Progenitor cell of endocrine pancreas (in vitro differentiated cells): ENCODE measurements at regions not wholly inside any gene's neighbourhood (a gene's known extent, or its start where the extent isn't known, plus 50 kb on each side); places are given as distances from the start of the nearest gene placed in this dataset.

Experiments
- DNase-seq: peaks from one replicate; pipeline ENCODE4 v3.0.0; 2021; ENCODE audit warnings: low spot score; ENCODE audit not compliant: unreplicated experiment
- H3K27ac Mint-ChIP-seq: 2 replicates; pipeline ENCODE4 v1.8.0; 2021; ENCODE audit warnings: mild to moderate bottlenecking, moderate library complexity, mixed read lengths
- H3K27me3 Mint-ChIP-seq: 2 replicates; pipeline ENCODE4 v1.8.0; 2021; ENCODE audit warnings: mixed read lengths
- H3K36me3 Mint-ChIP-seq: 2 replicates; pipeline ENCODE4 v1.8.0; 2022; ENCODE audit warnings: mixed read lengths; ENCODE audit not compliant: insufficient read depth
- H3K4me1 Mint-ChIP-seq: 2 replicates; pipeline ENCODE4 v1.8.0; 2021; ENCODE audit warnings: low read depth, mixed read lengths
- H3K4me3 Mint-ChIP-seq: 2 replicates; pipeline ENCODE4 v1.8.0; 2021; ENCODE audit warnings: low read depth, mild to moderate bottlenecking, moderate library complexity, mixed read lengths
- H3K9me3 Mint-ChIP-seq: 2 replicates; pipeline ENCODE4 v1.8.0; 2021; ENCODE audit warnings: low read depth, mixed read lengths
- TF ChIP-seq, protein P1 (sequence below): fragments of 200-600 bp; sonication (generic); IDR thresholded peaks from one replicate; pipeline ENCODE4 v1.5.0; 2021; ENCODE audit warnings: antibody characterized with exemption, mild to moderate bottlenecking; ENCODE audit not compliant: unreplicated experiment

DNA sequence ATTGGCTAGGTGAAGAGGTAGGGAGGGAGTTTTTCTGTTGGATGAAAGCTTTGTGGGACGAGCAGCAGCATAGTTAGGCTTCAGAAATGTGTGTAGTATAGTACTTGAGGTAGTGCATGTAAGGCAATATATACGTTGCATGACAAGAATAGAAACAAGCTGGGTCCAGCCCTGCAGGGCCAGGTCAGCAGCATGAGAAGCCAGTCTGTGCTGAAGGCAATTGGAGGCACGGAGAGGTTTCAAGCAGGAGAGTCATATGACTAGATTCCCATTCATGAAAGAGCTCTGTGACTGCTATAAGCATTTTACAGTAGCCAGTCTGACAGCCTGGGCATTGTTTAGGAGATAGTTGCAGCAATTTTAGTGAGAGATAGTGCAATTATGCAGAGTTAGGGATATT is 84.2 kb upstream of the DSCAM start:
- Mint-ChIP-seq H3K36me3 (peaks cover 4% of the 10 kb centered on the region), H3K27ac (no peak overlapping the region), H3K27me3 (no peaks in the 10 kb centered on the region), H3K4me3 (no peak overlapping the region), H3K4me1 (peaks cover 5% of the 10 kb centered on the region), H3K9me3 (peaks cover 23% of the 10 kb centered on the region)
- TF ChIP-seq, protein P1, sequence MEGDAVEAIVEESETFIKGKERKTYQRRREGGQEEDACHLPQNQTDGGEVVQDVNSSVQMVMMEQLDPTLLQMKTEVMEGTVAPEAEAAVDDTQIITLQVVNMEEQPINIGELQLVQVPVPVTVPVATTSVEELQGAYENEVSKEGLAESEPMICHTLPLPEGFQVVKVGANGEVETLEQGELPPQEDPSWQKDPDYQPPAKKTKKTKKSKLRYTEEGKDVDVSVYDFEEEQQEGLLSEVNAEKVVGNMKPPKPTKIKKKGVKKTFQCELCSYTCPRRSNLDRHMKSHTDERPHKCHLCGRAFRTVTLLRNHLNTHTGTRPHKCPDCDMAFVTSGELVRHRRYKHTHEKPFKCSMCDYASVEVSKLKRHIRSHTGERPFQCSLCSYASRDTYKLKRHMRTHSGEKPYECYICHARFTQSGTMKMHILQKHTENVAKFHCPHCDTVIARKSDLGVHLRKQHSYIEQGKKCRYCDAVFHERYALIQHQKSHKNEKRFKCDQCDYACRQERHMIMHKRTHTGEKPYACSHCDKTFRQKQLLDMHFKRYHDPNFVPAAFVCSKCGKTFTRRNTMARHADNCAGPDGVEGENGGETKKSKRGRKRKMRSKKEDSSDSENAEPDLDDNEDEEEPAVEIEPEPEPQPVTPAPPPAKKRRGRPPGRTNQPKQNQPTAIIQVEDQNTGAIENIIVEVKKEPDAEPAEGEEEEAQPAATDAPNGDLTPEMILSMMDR, result no peak
- DNase-seq, result no peak

DNA sequence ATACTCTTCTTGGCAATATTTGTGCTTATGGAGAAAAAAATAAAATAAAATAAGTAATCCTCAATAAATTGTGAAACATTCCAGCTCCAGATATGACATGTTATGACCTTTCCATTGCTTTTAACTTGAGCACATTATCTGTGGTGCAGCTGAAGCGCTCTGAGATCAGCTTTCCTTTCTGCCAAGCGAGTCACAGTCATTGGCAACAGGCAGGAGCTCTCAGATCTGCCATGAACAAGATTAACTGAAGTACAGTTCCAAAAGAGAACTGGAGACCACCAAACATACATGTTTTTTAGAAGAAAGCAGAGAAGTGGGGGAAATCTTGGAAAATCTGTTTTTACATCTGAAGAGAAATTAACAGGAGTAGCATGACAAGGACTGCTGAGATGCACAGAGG is 89.2 kb upstream of the DSCAM start:
- Mint-ChIP-seq H3K9me3 (no peaks in the 10 kb centered on the region), H3K36me3 (no peaks in the 10 kb centered on the region), H3K4me1 (peaks cover 6% of the 10 kb centered on the region), H3K27me3 (no peaks in the 10 kb centered on the region), H3K27ac (no peak overlapping the region), H3K4me3 (no peak overlapping the region)
- TF ChIP-seq, protein P1, result no peak
- DNase-seq, result no peak

DNA sequence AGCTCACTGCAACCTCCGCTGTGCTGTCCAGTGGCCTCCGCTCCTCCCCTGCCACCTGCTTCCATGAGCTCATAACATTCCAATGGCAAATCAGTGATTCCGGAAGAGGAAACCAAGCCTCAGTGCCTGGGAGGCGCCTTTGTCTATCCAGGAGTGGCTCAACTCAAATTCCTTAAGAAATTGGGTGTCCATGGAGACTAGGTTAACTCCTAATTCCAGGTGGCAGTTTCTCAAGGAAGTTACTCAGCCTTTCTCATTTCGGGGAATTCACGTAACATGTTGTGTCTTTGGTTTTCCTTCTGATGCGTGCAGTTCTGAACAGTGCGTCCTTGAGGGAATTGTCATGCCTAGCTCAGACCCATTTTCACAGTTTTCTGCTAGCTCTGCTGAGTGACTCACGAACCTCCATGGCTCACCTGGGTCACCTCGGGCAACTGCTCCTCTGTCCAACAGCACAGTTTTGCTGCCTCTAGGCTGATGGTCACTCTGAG is 89.9 kb upstream of the DSCAM start:
- Mint-ChIP-seq H3K4me1 (peaks cover 6% of the 10 kb centered on the region), H3K9me3 (no peaks in the 10 kb centered on the region), H3K27me3 (no peaks in the 10 kb centered on the region), H3K4me3 (no peak overlapping the region), H3K36me3 (no peaks in the 10 kb centered on the region), H3K27ac (peak overlapping the region; percentile 71)
- DNase-seq, result no peak
- TF ChIP-seq, protein P1, result no peak

DNA sequence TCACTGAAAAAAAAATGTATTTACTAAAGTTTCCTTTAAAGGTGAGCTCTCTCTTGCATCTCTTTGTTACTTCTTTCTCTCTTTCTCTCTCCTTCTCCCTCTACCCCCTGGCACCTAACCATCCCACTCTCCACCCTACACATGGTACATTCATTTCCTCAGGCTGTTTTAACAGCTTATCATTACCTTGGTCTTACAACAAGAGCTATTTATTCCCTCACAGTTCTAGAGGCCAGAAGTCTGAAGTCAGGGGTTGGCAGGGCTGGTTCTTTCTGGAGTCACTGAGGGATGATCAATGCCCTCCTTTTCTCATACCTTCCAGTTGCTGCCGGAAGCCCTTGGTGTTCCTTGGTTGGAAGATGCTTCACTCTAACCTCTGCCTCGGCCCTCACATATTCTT is 91.1 kb upstream of the DSCAM start:
- Mint-ChIP-seq H3K9me3 (no peaks in the 10 kb centered on the region), H3K4me3 (no peak overlapping the region), H3K27ac (no peak overlapping the region), H3K36me3 (no peaks in the 10 kb centered on the region), H3K4me1 (peaks cover 6% of the 10 kb centered on the region), H3K27me3 (no peaks in the 10 kb centered on the region)
- TF ChIP-seq, protein P1, result no peak
- DNase-seq, result no peak

DNA sequence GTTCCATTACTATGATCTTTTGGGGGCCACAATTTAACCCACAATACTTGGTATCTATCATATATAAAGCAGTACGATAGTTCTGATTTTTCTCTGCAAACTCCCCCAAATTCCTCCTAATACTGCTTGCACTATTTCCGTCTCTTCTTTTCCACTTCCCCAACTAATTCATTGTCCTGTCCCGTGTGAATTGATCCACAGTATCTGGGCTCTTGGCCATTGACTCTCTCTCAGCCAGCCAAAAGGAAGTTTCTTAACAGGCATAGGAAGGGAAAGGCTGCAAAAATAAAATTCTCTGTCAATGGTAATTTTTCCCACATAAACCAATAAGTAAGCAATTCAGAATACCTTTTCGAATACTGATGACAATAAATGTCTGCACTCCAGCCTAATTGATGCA is 91.7 kb upstream of the DSCAM start:
- Mint-ChIP-seq H3K27ac (no peak overlapping the region), H3K27me3 (no peaks in the 10 kb centered on the region), H3K4me3 (no peak overlapping the region), H3K9me3 (no peaks in the 10 kb centered on the region), H3K36me3 (no peaks in the 10 kb centered on the region), H3K4me1 (peaks cover 6% of the 10 kb centered on the region)
- TF ChIP-seq, protein P1, result no peak
- no peak for DNase-seq
